H1 (cell line): ENCODE measurements at regions not wholly inside any gene's neighbourhood (a gene's known extent, or its start where the extent isn't known, plus 50 kb on each side); places are given as distances from the start of the nearest gene placed in this dataset.

Experiments
- CTCF ChIA-PET: fragments of 300-600 bp; sonication (Branson Sonifier 250); formaldehyde crosslinking; loops from one replicate; lab custom pipeline; 2021; ENCODE audit not compliant: partially characterized antibody; lab: Charles Lee
- POLR2A ChIA-PET: fragments of 300-600 bp; sonication (Branson Sonifier 250); formaldehyde crosslinking; loops from one replicate; lab custom pipeline; 2021; ENCODE audit warnings: inconsistent platforms; ENCODE audit not compliant: partially characterized antibody; lab: Charles Lee
- DNase-seq, 2 experiments: peaks; one replicate each; pipeline versions ENCODE4 v3.0.0 to v3.0.0-alpha.2; 2010 to 2022; ENCODE audit warnings: low spot score in 2 of 2, low read depth in 1 of 2, mixed read lengths in 1 of 2
- FAIRE-seq: peaks from 2 replicates; lab custom pipeline; 2011; peaks lifted over from hg19 to GRCh38; lab: Jason Lieb, UNC
- H2AFZ ChIP-seq: 2 replicates; pipeline ENCODE4 v1.8.1; 2012; ENCODE audit warnings: low read length, inconsistent platforms
- H2AK5ac ChIP-seq: 2 replicates; pipeline ENCODE4 v1.6.1; 2013; ENCODE audit warnings: low read depth, low read length
- H2BK120ac ChIP-seq: replicated peaks from 2 replicates; pipeline ENCODE3; 2013; ENCODE audit warnings: low read depth, low read length, inconsistent platforms
- H2BK12ac ChIP-seq: 2 replicates; pipeline ENCODE4 v1.6.1; 2013; ENCODE audit warnings: low read depth, low read length
- H2BK15ac ChIP-seq: 2 replicates; pipeline ENCODE4 v1.6.1; 2013; ENCODE audit warnings: low read length
- H2BK20ac ChIP-seq: 2 replicates; pipeline ENCODE4 v1.6.1; 2013; ENCODE audit warnings: low read length
- H2BK5ac ChIP-seq: 2 replicates; pipeline ENCODE4 v1.6.1; 2013; ENCODE audit warnings: low read depth, low read length
- H3K14ac ChIP-seq: 2 replicates; pipeline ENCODE4 v1.6.1; 2013; ENCODE audit warnings: inconsistent platforms; ENCODE audit not compliant: insufficient read length
- H3K18ac ChIP-seq: 2 replicates; pipeline ENCODE4 v1.6.1; 2013; ENCODE audit warnings: low read length; ENCODE audit errors: extremely low read depth
- H3K23ac ChIP-seq: 2 replicates; pipeline ENCODE4 v1.6.1; 2013; ENCODE audit warnings: inconsistent platforms; ENCODE audit not compliant: insufficient read length
- H3K23me2 ChIP-seq: 2 replicates; pipeline ENCODE4 v1.6.1; 2013; ENCODE audit warnings: low read depth, low read length
- H3K27ac ChIP-seq: 2 replicates; pipeline ENCODE4 v1.6.1; 2011; ENCODE audit warnings: low read depth, low read length, inconsistent platforms
- H3K27me3 ChIP-seq, 4 experiments: replicated peaks in 1 of 4; 1 replicate in 1 of 4; 2 replicates in 3 of 4; pipeline versions ENCODE4 v1.6.1 to v1.8.1; 2011 to 2013; ENCODE audit warnings: low read length in 3 of 4, mild to moderate bottlenecking in 3 of 4, inconsistent platforms in 2 of 4, mixed read lengths in 2 of 4, moderate library complexity in 1 of 4; ENCODE audit not compliant: control insufficient read depth in 3 of 4, insufficient read depth in 3 of 4; ENCODE audit errors: extremely low read depth in 1 of 4
- H3K36me3 ChIP-seq, 4 experiments: 2 replicates each; pipeline versions ENCODE4 v1.6.1 to v1.8.1; 2011 to 2013; ENCODE audit warnings: mild to moderate bottlenecking in 4 of 4, low read length in 3 of 4, moderate library complexity in 2 of 4, control low read depth in 1 of 4, inconsistent platforms in 1 of 4; ENCODE audit not compliant: insufficient read depth in 4 of 4, control insufficient read depth in 2 of 4
- H3K4ac ChIP-seq: replicated peaks from 2 replicates; pipeline ENCODE3; 2013; ENCODE audit warnings: low read length, low read depth, mixed read lengths, inconsistent platforms; ENCODE audit not compliant: insufficient read length
- H3K4me1 ChIP-seq, 4 experiments: replicated peaks in 1 of 4; 1 replicate in 1 of 4; 2 replicates in 3 of 4; pipeline versions ENCODE4 v1.6.1 to v1.8.1; 2011 to 2013; ENCODE audit warnings: low read length in 3 of 4, inconsistent platforms in 2 of 4, mixed read lengths in 1 of 4; ENCODE audit not compliant: insufficient read depth in 4 of 4, control insufficient read depth in 3 of 4
- H3K4me2 ChIP-seq, 2 experiments: 2 replicates each; pipeline versions ENCODE4 v1.6.1 to v1.8.1; 2011 to 2013; ENCODE audit warnings: low read depth in 2 of 2, low read length in 2 of 2, control low read depth in 1 of 2, inconsistent platforms in 1 of 2, mild to moderate bottlenecking in 1 of 2; ENCODE audit not compliant: insufficient read depth in 1 of 2
- H3K4me3 ChIP-seq, 4 experiments: fragments of 200-600, 300-600 bp in 1 of 4; sonication (generic), shearing (Covaris generic), sonication (Bioruptor Twin) in 1 of 4; 2 replicates each; pipeline versions ENCODE4 v1.5.1 to v1.8.1; 2011 to 2016; ENCODE audit warnings: low read length in 4 of 4, low read depth in 3 of 4, control low read depth in 2 of 4, inconsistent platforms in 2 of 4, mild to moderate bottlenecking in 2 of 4, mixed read lengths in 1 of 4, moderate library complexity in 1 of 4; ENCODE audit not compliant: insufficient read depth in 2 of 4; ENCODE audit errors: extremely low read depth in 1 of 4
- H3K56ac ChIP-seq: replicated peaks from 2 replicates; pipeline ENCODE3; 2013; ENCODE audit warnings: low read depth, mild to moderate bottlenecking, mixed read lengths, low read length, inconsistent platforms; ENCODE audit not compliant: insufficient read length
- H3K79me1 ChIP-seq: 2 replicates; pipeline ENCODE4 v1.6.1; 2013; ENCODE audit warnings: low read depth, low read length, control low read depth
- H3K79me2 ChIP-seq, 2 experiments: 2 replicates each; pipeline versions ENCODE4 v1.6.1 to v1.8.1; 2012 to 2013; ENCODE audit warnings: low read length in 2 of 2, mild to moderate bottlenecking in 2 of 2, inconsistent platforms in 1 of 2; ENCODE audit not compliant: insufficient read depth in 2 of 2, control insufficient read depth in 1 of 2
- H3K9ac ChIP-seq, 4 experiments: replicated peaks in 1 of 4; 1 replicate in 1 of 4; 2 replicates in 3 of 4; pipeline versions ENCODE4 v1.6.1 to v1.8.1; 2011 to 2013; ENCODE audit warnings: low read depth in 3 of 4, low read length in 3 of 4, control low read depth in 2 of 4, mild to moderate bottlenecking in 2 of 4, moderate library complexity in 2 of 4, inconsistent platforms in 1 of 4; ENCODE audit errors: extremely low read depth in 1 of 4
- H3K9me3 ChIP-seq, 2 experiments: 2 replicates each; pipeline versions ENCODE4 v1.6.1 to v1.8.1; 2012 to 2013; ENCODE audit warnings: mild to moderate bottlenecking in 2 of 2, moderate library complexity in 2 of 2, control low read depth in 1 of 2, inconsistent platforms in 1 of 2, low read depth in 1 of 2, low read length in 1 of 2, mixed read lengths in 1 of 2; ENCODE audit not compliant: insufficient read depth in 2 of 2
- H4K20me1 ChIP-seq, 2 experiments: replicated peaks in 1 of 2; 2 replicates each; pipeline versions ENCODE3 to v1.8.1; 2011 to 2013; ENCODE audit warnings: inconsistent platforms in 2 of 2, low read length in 2 of 2, mild to moderate bottlenecking in 1 of 2; ENCODE audit not compliant: insufficient read depth in 2 of 2, control insufficient read depth in 1 of 2
- H4K5ac ChIP-seq: 2 replicates; pipeline ENCODE4 v1.6.1; 2013; ENCODE audit warnings: low read length, low read depth, mixed read lengths, inconsistent platforms; ENCODE audit not compliant: insufficient read length
- H4K8ac ChIP-seq: 2 replicates; pipeline ENCODE4 v1.8.0; 2013; ENCODE audit warnings: mild to moderate bottlenecking, moderate library complexity, low read length, inconsistent platforms; ENCODE audit not compliant: insufficient read depth; ENCODE audit errors: extremely low read depth
- H4K91ac ChIP-seq: replicated peaks from 2 replicates; pipeline ENCODE3; 2013; ENCODE audit warnings: low read length, mixed read lengths, inconsistent platforms; ENCODE audit not compliant: insufficient read length
- CEBPB ChIP-seq: IDR thresholded peaks from 2 replicates; pipeline ENCODE4 v1.6.1; 2012; ENCODE audit warnings: low read depth, low read length
- CREB1 ChIP-seq: IDR thresholded peaks from 2 replicates; pipeline ENCODE4 v1.6.1; 2012; ENCODE audit warnings: inconsistent platforms
- GABPA ChIP-seq: IDR thresholded peaks from 2 replicates; pipeline ENCODE4 v1.6.1; 2011; ENCODE audit warnings: mild to moderate bottlenecking, low read length, moderate library complexity, borderline replicate concordance; ENCODE audit not compliant: insufficient read depth
- JUN ChIP-seq: IDR thresholded peaks from 2 replicates; pipeline ENCODE4 v1.6.1; 2011; ENCODE audit warnings: low read depth, mild to moderate bottlenecking, improper control_type of control experiment, low read length
- MAFK ChIP-seq: IDR thresholded peaks from 2 replicates; pipeline ENCODE4 v1.6.1; 2012; ENCODE audit warnings: low read depth, mild to moderate bottlenecking, improper control_type of control experiment, low read length
- PHF8 ChIP-seq: fragments of 200-600 bp; sonication (generic); conservative IDR thresholded peaks from 2 replicates; pipeline ENCODE4 v1.7.1; 2012; ENCODE audit warnings: low read depth, mild to moderate bottlenecking, inconsistent platforms, low read length, moderate library complexity
- POLR2AphosphoS5 ChIP-seq: IDR thresholded peaks from 2 replicates; pipeline ENCODE4 v1.6.1; 2011; ENCODE audit warnings: low read depth, low read length
- RBBP5 ChIP-seq: IDR thresholded peaks from 2 replicates; pipeline ENCODE4 v1.7.1; 2012; ENCODE audit warnings: low read depth, mild to moderate bottlenecking, inconsistent platforms, low read length, moderate library complexity, borderline replicate concordance
- RNF2 ChIP-seq: fragments of 200-900, 300-1000 bp; sonication (generic); IDR thresholded peaks from 2 replicates; pipeline ENCODE4 v1.7.1; 2016; ENCODE audit warnings: borderline replicate concordance, low read depth, mild to moderate bottlenecking, antibody characterized with exemption, low read length; ENCODE audit not compliant: poor library complexity, severe bottlenecking; ENCODE audit errors: missing control alignments
- RXRA ChIP-seq: IDR thresholded peaks from 2 replicates; pipeline ENCODE4 v1.6.1; 2011; ENCODE audit warnings: low read depth, mild to moderate bottlenecking, low read length, moderate library complexity; ENCODE audit not compliant: insufficient read depth
- SIN3A ChIP-seq, 2 experiments: IDR thresholded peaks in 1 of 2; conservative IDR thresholded peaks in 1 of 2; 2 replicates each; pipeline ENCODE4 v1.6.1; 2011 to 2012; ENCODE audit warnings: low read length in 2 of 2, improper control_type of control experiment in 1 of 2, low read depth in 1 of 2, mild to moderate bottlenecking in 1 of 2
- SIX5 ChIP-seq: IDR thresholded peaks from 2 replicates; pipeline ENCODE4 v1.6.1; 2011; ENCODE audit warnings: mild to moderate bottlenecking, low read depth, low read length
- SP2 ChIP-seq: IDR thresholded peaks from 2 replicates; pipeline ENCODE4 v1.6.1; 2012; ENCODE audit warnings: mild to moderate bottlenecking, low read length, inconsistent platforms
- TAF7 ChIP-seq: optimal IDR thresholded peaks from 2 replicates; pipeline ENCODE3; 2011; ENCODE audit warnings: low read depth, mild to moderate bottlenecking, inconsistent platforms, low read length, moderate library complexity, borderline replicate concordance
- TCF12 ChIP-seq: IDR thresholded peaks from 2 replicates; pipeline ENCODE4 v1.6.1; 2011; ENCODE audit warnings: low read depth, mild to moderate bottlenecking, low read length
- TEAD4 ChIP-seq: IDR thresholded peaks from 2 replicates; pipeline ENCODE4 v1.6.1; 2012; ENCODE audit warnings: low read depth, low read length, inconsistent platforms, mixed read lengths
- YY1 ChIP-seq: IDR thresholded peaks from 2 replicates; pipeline ENCODE4 v1.6.1; 2011; ENCODE audit warnings: low read depth, mild to moderate bottlenecking, low read length

- no peak overlapping the region for H3K14ac ChIP-seq
- H4K8ac ChIP-seq, result no peak overlapping the region
- H4K20me1 ChIP-seq, result no peaks in the 10 kb centered on the region
- FAIRE-seq (no peak), DNase-seq (no peak)
- no peak overlapping the region for H2AFZ ChIP-seq
- no peaks in the 10 kb centered on the region for H3K36me3 ChIP-seq
- H2BK12ac ChIP-seq, result no peak overlapping the region
- no peaks in the 10 kb centered on the region for H3K79me2 ChIP-seq
- H3K4me3 ChIP-seq, result no peak overlapping the region
- H3K9ac ChIP-seq, result no peak overlapping the region
- H2BK120ac ChIP-seq, result no peak overlapping the region
- H3K27ac ChIP-seq, result no peak overlapping the region
- H2BK5ac ChIP-seq, result no peak overlapping the region
- H3K23me2 ChIP-seq, result 0 out of 2 replicates have a peak, but pooled peaks cover 2% of the 10 kb centered on the region
- no peak overlapping the region for H2BK15ac ChIP-seq
- H3K56ac ChIP-seq, result no peak overlapping the region
- no peaks in the 10 kb centered on the region for H3K27me3 ChIP-seq
- no peak overlapping the region for H4K5ac ChIP-seq
- H3K23ac ChIP-seq, result no peak overlapping the region
- H3K18ac ChIP-seq, result no peak overlapping the region
- H3K4me1 ChIP-seq, result peaks cover 0 to 6% (median 0%) of the 10 kb centered on the region in 4 experiments; a peak in 1 of 7 replicates
- no peak overlapping the region for H3K4me2 ChIP-seq
- ChIA-PET CTCF (interaction anchor here (1.4 to 6.0 kb wide), 3 partner anchors 9 to 45 kb away, joined by 3 to 62 read pairs (median 3); no protein-coding TSS in a partner anchor), POLR2A (no interaction called here)
- no peak overlapping the region for H2BK20ac ChIP-seq
- H3K9me3 ChIP-seq, result no peaks in the 10 kb centered on the region
- H2AK5ac ChIP-seq, result no peak overlapping the region
- no peak overlapping the region for H4K91ac ChIP-seq
- no peak overlapping the region for H3K4ac ChIP-seq
- no peaks in the 10 kb centered on the region for H3K79me1 ChIP-seq
- TF ChIP-seq SP2 (no peak), SIX5 (no peak), RBBP5 (no peak), MAFK (no peak), RXRA (no peak), PHF8 (no peak), YY1 (no peak), CEBPB (no peak), CREB1 (no peak), POLR2AphosphoS5 (no peak), RNF2 (no peak), TCF12 (no peak), JUN (no peak), SIN3A (conservative IDR thresholded peaks at IDR 0.05 in 1 of 2, IDR thresholded peaks at IDR 0.05 in 1 of 2; ENCODE audit: low read depth in 1 of 2, low read length in 2 of 2) (no peak), TEAD4 (no peak), TAF7 (no peak), GABPA (no peak)
Measured at GRCh38 chr3:34267088-34267487, 468.7 kb downstream of the PDCD6IP start.
